Omental fat pad (tissue), 3 donors: ENCODE measurements at regions not wholly inside any gene's neighbourhood (a gene's known extent, or its start where the extent isn't known, plus 50 kb on each side); places are given as distances from the start of the nearest gene placed in this dataset.

ENCODE experiments used
- ATAC-seq: fragments of 150-250 bp; one replicate; pipeline ENCODE4 v1.9.1; 2016; ENCODE audit warnings: mild to moderate bottlenecking, moderate library complexity; ENCODE audit not compliant: low FRiP score
- DNase-seq: peaks from one replicate; pipeline ENCODE4 v3.0.0-alpha.2; 2019; ENCODE audit warnings: low spot score
- CTCF ChIP-seq, 3 donors: fragments of 450-650 bp; IDR thresholded peaks; one replicate each; pipeline ENCODE4 v1.5.1; 2016 to 2017; ENCODE audit warnings: antibody characterized with exemption in 3 of 3, mild to moderate bottlenecking in 3 of 3, moderate library complexity in 2 of 3

DNA sequence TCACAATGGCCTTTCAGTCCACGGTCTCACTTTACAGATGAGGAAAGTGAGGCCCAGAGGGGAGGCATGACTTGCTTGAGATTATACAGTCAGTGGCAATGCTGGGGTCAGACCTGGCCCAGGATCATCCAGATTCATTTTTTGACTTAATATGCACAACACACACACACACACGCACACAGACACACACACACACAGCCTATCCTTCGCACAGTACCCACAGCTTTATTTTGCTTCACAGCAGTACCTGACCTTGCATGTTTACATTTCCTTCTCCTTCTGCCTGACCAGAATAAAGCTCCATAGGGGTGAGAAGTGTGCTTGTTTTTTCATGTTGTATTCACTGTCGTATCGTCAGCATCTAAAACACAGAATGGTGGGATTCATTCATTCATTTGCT, 79.8 kb downstream of the VEGFA start:
- no peak for TF ChIP-seq CTCF (IDR thresholded peaks at IDR 0.05)
- no peak for ATAC-seq
- no peak for DNase-seq

GRCh38 chr6:43848671-43849391, 78.8 kb downstream of the VEGFA start:
- DNase-seq, result no peak

DNA sequence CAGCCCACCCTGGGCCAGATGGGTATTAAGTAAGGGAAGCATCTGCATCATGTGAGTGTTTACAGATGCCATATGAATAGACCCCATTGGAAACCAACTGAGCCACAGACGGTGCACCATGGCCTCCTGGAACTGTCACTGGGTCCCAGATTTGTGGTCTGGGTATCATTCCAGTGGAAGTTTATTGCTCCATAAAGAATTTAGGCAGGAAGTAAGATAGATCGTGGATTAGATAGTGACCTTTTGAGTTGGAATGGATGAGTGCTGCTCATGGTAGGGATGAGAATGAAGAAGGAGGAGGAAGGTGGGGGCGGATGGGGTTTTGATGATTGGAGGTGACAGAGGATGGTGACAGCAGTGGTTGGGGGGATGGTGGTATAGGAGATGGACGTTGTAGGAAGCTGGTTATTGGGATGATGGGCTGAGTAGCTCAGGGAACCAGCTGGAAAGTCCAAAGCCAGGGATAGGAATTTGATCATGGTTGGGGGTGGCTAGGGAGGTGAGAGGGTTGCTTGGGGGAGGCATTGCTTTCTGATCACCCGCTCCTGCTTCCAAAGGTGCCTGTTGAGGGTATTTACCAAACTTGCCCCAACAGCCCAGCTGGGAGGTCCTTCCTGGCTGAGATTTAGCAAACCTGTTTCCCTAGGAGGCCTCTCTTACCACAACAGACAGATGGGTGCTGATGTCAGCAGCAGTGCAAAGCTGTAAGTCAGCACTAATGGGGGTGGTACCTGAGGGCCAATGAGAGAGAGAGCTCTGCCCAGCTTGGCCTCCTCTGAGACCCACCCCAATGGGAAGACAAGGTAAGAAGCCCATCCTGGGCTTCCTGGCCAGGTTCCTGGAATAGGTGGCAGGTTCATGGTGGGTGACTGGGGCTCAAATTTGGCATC, 78.0 kb downstream of the VEGFA start:
- ATAC-seq, result no peak
- no peak for TF ChIP-seq CTCF (IDR thresholded peaks at IDR 0.05)
- no peak for DNase-seq

More at GRCh38 chr6:43848671-43849391, 78.8 kb downstream of the VEGFA start:
- no peak for ATAC-seq
- no peak for TF ChIP-seq CTCF (IDR thresholded peaks at IDR 0.05)

DNA sequence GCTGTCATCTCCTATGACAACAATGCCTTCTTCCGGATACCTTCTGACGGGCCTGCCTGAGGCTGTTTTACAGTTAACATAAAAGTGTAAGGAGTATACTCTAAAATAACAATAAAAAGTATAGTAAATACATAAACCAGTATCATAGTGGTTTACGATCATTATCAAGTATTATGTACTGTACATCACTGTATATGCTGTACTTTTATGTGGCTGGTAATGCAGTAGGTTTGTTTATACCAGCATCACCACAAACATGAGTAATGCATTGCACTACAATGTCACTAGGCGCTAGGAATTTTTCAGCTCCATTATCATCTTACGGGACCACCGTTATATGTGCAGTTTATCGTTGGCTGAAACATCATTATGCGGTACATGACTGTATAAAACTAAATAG, 76.5 kb downstream of the VEGFA start:
- no peak for DNase-seq
- ATAC-seq, result no peak
- no peak for TF ChIP-seq CTCF (IDR thresholded peaks at IDR 0.05)

DNA sequence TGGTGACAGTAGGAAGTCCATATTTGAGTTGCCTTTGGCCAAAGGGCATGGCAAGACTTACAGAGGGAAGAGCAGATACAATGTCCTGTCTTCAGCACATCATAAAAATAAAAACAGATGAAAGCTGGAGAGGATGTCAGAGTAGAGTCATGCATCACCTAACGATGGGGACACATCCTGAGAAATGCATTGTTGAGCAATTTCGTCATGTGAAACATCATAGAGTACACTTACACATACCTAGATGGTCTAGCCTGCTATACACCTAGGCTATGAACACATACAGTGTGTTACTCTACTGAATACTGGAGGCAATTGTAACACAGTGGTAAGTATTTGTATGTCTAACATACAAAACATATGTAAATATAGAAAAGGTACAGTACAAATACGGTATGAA, 75.6 kb downstream of the VEGFA start:
- no peak for DNase-seq
- TF ChIP-seq CTCF (IDR thresholded peaks at IDR 0.05), result no peak
- ATAC-seq, result no peak

DNA sequence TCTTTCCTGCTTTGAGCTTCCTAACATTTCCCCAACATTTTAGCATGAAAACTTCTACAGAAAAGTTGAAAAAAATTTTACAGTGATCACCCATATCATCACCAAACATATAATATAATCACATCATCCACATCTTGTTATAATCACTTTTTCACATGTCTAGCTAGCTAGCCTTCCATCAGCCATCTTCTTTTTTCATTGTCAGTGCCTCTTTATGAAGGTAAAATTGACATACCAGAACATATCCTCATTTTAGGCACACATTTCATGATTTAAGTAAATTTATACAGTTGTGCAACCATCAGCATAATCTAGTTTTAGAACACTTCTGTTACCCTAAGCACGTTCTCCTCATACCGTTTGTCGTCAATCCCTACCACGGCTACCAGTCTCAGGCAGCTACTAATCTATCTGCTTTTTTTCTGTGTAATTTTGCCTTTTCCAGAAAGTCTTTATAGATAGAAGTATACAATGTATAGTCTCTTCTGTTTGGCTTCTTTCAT, 73.7 kb downstream of the VEGFA start:
- DNase-seq, result no peak
- no peak for ATAC-seq

More for the DNA sequence above, 73.7 kb downstream of the VEGFA start:
- no peak for TF ChIP-seq CTCF (IDR thresholded peaks at IDR 0.05)
